ENCODE measurements at regions not wholly inside any gene's neighbourhood (a gene's known extent, or its start where the extent isn't known, plus 50 kb on each side); places are given as distances from the start of the nearest gene placed in this dataset.
A peak's percentile ranks its signal among the peaks of the same experiment; 100 is the strongest.

GRCh38 chr10:71073451-71074175, 138.8 kb upstream of the UNC5B start:
- no peak for DNase-seq

- DNase-seq = no peak
Measured at GRCh38 chr10:71074176-71074755, 138.1 kb upstream of the UNC5B start.

GRCh38 chr10:71075086-71075758, 137.1 kb upstream of the UNC5B start:
- DNase-seq = no peak

- DNase-seq = no peak
Measured at GRCh38 chr10:71075759-71076472, 136.5 kb upstream of the UNC5B start.

GRCh38 chr10:71076473-71077142, 135.8 kb upstream of the UNC5B start:
- no peak for DNase-seq

GRCh38 chr10:71077143-71077581, 135.2 kb upstream of the UNC5B start:
- no peak for DNase-seq

GRCh38 chr10:71077796-71078453, 134.4 kb upstream of the UNC5B start:
- no peak for DNase-seq

- no peak for DNase-seq
Measured at GRCh38 chr10:71078454-71079145, 133.8 kb upstream of the UNC5B start.

- DNase-seq = no peak
Measured at GRCh38 chr10:71079761-71080380, 132.5 kb upstream of the UNC5B start.

- no peak for DNase-seq
Measured at GRCh38 chr10:71080381-71081228, 131.8 kb upstream of the UNC5B start.

GRCh38 chr10:71081229-71081560, 131.2 kb upstream of the UNC5B start:
- DNase-seq = no peak

- DNase-seq = no peak
Measured at GRCh38 chr10:71081912-71082311, 130.5 kb upstream of the UNC5B start.

GRCh38 chr10:71082960-71083715, 129.2 kb upstream of the UNC5B start:
- DNase-seq = no peak

GRCh38 chr10:71083716-71083975, 128.7 kb upstream of the UNC5B start:
- no peak for DNase-seq

- DNase-seq = no peak
Measured at GRCh38 chr10:71084061-71084817, 128.1 kb upstream of the UNC5B start.

- no peak for DNase-seq
Measured at GRCh38 chr10:71084818-71085126, 127.6 kb upstream of the UNC5B start.

GRCh38 chr10:71085689-71086438, 126.5 kb upstream of the UNC5B start:
- DNase-seq = no peak

- peak in 1 of 2 experiments; percentile 0 for DNase-seq
Measured at GRCh38 chr10:71086439-71087080, 125.8 kb upstream of the UNC5B start.

Measured in SHP77 (cell line).